ENCODE measurements at regions not wholly inside any gene's neighbourhood (a gene's known extent, or its start where the extent isn't known, plus 50 kb on each side); places are given as distances from the start of the nearest gene placed in this dataset.

GRCh38 chr17:70286391-70286790 is 117.1 kb downstream of the KCNJ2 start:
- TF ChIP-seq TAF1 (IDR thresholded peaks at IDR 0.05; ENCODE audit: borderline replicate concordance, low read depth, low read length) (no peak), POLR2AphosphoS5 (IDR thresholded peaks at IDR 0.05; ENCODE audit: low read depth, low read length) (no peak), POLR2A (IDR thresholded peaks at IDR 0.05; ENCODE audit: low read depth, low read length) (no peak)
